ENCODE measurements at regions not wholly inside any gene's neighbourhood (a gene's known extent, or its start where the extent isn't known, plus 50 kb on each side); places are given as distances from the start of the nearest gene placed in this dataset.

DNA sequence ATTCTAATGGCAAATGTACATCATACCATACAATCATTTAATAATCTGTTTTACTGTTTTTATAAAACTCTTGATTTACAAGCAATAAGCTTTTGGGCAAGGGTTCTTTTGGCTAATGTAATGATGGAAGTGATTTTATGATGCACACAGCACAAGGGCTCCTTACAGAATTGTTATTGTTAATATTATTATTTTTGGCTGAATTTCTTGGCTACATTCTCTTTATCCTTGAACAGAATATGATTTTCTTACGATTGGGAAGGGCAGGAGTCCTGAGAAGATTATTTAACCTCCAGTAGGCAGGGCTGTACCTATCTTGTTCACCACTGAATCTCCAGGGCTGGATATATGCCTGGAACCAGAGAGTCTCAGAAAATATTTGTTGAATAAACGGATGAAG, 70.4 kb upstream of the ARHGAP20 start:
- TF ChIP-seq CTCF (IDR thresholded peaks at IDR 0.05) (no peak), POLR2AphosphoS5 (IDR thresholded peaks at IDR 0.05; ENCODE audit: low read depth, low read length) (no peak), SIN3A (IDR thresholded peaks at IDR 0.05; ENCODE audit: borderline replicate concordance, insufficient read depth, low read depth, low read length) (no peak), TCF7L2 (IDR thresholded peaks at IDR 0.05; ENCODE audit: low read depth, low read length) (no peak)
